PC-9 (cell line): ENCODE measurements at regions not wholly inside any gene's neighbourhood (a gene's known extent, or its start where the extent isn't known, plus 50 kb on each side); places are given as distances from the start of the nearest gene placed in this dataset.

ENCODE experiments used
- BruUV-seq: library from RNA; stranded (reverse); fragments of 400-500 nt; replicated peaks from 2 replicates; lab custom pipeline; 2021; lab: Mats Ljungman, UMichigan
- CTCF ChIA-PET: fragments of 300-600 bp; sonication (Branson Sonifier 250); formaldehyde crosslinking; loops from one replicate; lab custom pipeline; 2022; ENCODE audit warnings: antibody characterized with exemption; lab: Charles Lee
- POLR2A ChIA-PET: fragments of 300-600 bp; sonication (Branson Sonifier 250); formaldehyde crosslinking; loops from one replicate; lab custom pipeline; 2022; ENCODE audit warnings: antibody characterized with exemption; ENCODE audit not compliant: unreplicated experiment; lab: Charles Lee
- DNase-seq, 2 experiments: peaks; one replicate each; pipeline versions ENCODE4 v3.0.0 to v3.0.0-alpha.2; 2015 to 2022; ENCODE audit warnings: mixed read lengths in 1 of 2
- H2AFZ ChIP-seq: fragments of 200-600 bp; sonication (generic); 2 replicates; pipeline ENCODE4 v1.8.1; 2017; ENCODE audit warnings: antibody characterized with exemption
- H3F3A ChIP-seq: fragments of 200-600 bp; sonication (generic); 2 replicates; pipeline ENCODE4 v1.8.1; 2017; ENCODE audit warnings: antibody characterized with exemption, mild to moderate bottlenecking, low read depth; ENCODE audit not compliant: insufficient read depth
- H3K27ac ChIP-seq: fragments of 200-600 bp; sonication (generic); 2 replicates; pipeline ENCODE4 v1.6.1; 2016; ENCODE audit warnings: mixed run types
- H3K27me3 ChIP-seq: fragments of 200-600 bp; sonication (generic); 2 replicates; pipeline ENCODE4 v1.6.1; 2016; ENCODE audit warnings: low read depth, mixed run types; ENCODE audit not compliant: insufficient read depth
- H3K36me3 ChIP-seq: fragments of 200-600 bp; sonication (generic); 2 replicates; pipeline ENCODE4 v1.6.1; 2016; ENCODE audit warnings: low read depth, mixed run types
- H3K4me1 ChIP-seq: fragments of 200-600 bp; sonication (generic); replicated peaks from 2 replicates; pipeline ENCODE4 v1.6.1; 2016; ENCODE audit warnings: mixed run types; ENCODE audit not compliant: insufficient read depth
- H3K4me2 ChIP-seq: fragments of 200-600 bp; sonication (generic); 2 replicates; pipeline ENCODE4 v1.6.1; 2017; ENCODE audit warnings: mixed run types
- H3K4me3 ChIP-seq: fragments of 200-600 bp; sonication (generic); 2 replicates; pipeline ENCODE4 v1.6.1; 2016; ENCODE audit warnings: mixed run types
- H3K79me2 ChIP-seq: fragments of 200-600 bp; sonication (generic); 2 replicates; pipeline ENCODE4 v1.6.1; 2017; ENCODE audit warnings: low read depth, mixed run types
- H3K9me2 ChIP-seq: fragments of 200-600 bp; sonication (generic); 2 replicates; pipeline ENCODE4 v1.8.1; 2017; ENCODE audit warnings: mild to moderate bottlenecking; ENCODE audit not compliant: insufficient read depth
- H3K9me3 ChIP-seq: fragments of 200-600 bp; sonication (generic); 2 replicates; pipeline ENCODE4 v1.8.1; 2016; ENCODE audit warnings: low read depth; ENCODE audit not compliant: insufficient read depth
- H4K20me1 ChIP-seq: fragments of 200-600 bp; sonication (generic); 2 replicates; pipeline ENCODE4 v1.8.1; 2017; ENCODE audit not compliant: insufficient read depth
- EZH2 ChIP-seq: fragments of 200-600 bp; sonication (generic); IDR thresholded peaks from 2 replicates; pipeline ENCODE4 v1.8.0; 2017; ENCODE audit warnings: antibody characterized with exemption, low read depth
- intact Hi-C: fragments of 100-400 bp; cut with micrococcal nuclease; formaldehyde crosslinking; loops from one replicate; pipeline ENCODE4 v1.10.0; 2022; ENCODE audit not compliant: unreplicated experiment
- TF ChIP-seq, protein P1 (sequence below): fragments of 200-600 bp; sonication (generic); conservative IDR thresholded peaks from 2 replicates; pipeline ENCODE4 v1.6.1; 2017; ENCODE audit warnings: mixed run types, antibody characterized with exemption, mild to moderate bottlenecking, moderate library complexity

DNA sequence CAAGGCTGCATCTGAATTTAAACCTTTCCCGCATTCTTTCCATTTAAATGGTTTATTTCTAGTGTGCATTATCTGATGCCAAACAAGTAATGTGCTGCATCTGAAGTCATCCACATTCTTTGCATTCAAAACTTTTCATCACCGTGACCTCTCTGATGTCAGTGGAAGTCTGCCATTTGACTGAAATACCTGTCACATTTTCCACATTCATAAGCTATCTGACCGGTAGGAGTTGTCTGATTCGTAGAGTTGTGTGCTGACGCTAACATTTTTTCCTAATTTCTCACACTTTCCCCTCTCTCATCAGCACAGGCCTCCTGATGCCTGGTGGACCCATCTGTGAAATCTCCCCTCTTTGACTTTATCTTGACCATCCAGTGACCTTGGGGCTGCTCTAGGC, 79.9 kb upstream of the BARX2 start:
- Histone ChIP-seq H2AFZ (no peak overlapping the region), H3K36me3 (no peaks in the 10 kb centered on the region), H4K20me1 (no peaks in the 10 kb centered on the region), H3K9me2 (no peaks in the 10 kb centered on the region), H3K4me1 (no peaks in the 10 kb centered on the region; the same call in 1 of the 2 replicates), H3K4me2 (no peak overlapping the region), H3K9me3 (no peaks in the 10 kb centered on the region), H3K27ac (no peak overlapping the region), H3F3A (no peaks in the 10 kb centered on the region), H3K79me2 (no peaks in the 10 kb centered on the region), H3K4me3 (no peak overlapping the region), H3K27me3 (no peaks in the 10 kb centered on the region)
- TF ChIP-seq, protein P1, sequence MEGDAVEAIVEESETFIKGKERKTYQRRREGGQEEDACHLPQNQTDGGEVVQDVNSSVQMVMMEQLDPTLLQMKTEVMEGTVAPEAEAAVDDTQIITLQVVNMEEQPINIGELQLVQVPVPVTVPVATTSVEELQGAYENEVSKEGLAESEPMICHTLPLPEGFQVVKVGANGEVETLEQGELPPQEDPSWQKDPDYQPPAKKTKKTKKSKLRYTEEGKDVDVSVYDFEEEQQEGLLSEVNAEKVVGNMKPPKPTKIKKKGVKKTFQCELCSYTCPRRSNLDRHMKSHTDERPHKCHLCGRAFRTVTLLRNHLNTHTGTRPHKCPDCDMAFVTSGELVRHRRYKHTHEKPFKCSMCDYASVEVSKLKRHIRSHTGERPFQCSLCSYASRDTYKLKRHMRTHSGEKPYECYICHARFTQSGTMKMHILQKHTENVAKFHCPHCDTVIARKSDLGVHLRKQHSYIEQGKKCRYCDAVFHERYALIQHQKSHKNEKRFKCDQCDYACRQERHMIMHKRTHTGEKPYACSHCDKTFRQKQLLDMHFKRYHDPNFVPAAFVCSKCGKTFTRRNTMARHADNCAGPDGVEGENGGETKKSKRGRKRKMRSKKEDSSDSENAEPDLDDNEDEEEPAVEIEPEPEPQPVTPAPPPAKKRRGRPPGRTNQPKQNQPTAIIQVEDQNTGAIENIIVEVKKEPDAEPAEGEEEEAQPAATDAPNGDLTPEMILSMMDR: no peak
- ChIA-PET POLR2A (no interaction called here), CTCF (no interaction called here)
- DNase-seq: peak in 1 of 2 experiments; percentile 17
- no TSS peak for BruUV-seq
- intact Hi-C loops: no loop called here

DNA sequence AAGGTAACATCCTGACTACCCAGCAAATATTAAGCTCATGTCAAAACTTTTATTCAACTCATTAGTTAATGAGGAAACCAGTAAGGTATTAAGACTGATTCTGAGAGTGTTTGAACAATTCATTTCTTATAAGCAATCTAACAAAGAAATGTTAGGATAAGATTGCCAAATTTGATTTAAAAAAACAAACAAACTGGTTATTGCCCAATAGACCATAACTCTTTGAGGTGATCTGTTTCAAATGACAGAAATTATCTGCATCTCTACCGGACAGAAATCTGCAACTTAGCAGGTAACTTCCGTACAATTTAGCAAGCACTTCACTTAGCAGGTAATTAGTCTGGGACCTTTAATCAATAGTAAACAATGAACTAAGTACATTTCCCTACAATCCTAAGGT, 82.9 kb upstream of the BARX2 start:
- H3K9me2 ChIP-seq: no peaks in the 10 kb centered on the region
- H2AFZ ChIP-seq: no peak overlapping the region
- no peaks in the 10 kb centered on the region for H3K27me3 ChIP-seq
- no peaks in the 10 kb centered on the region for H3K79me2 ChIP-seq
- H3K4me2 ChIP-seq: no peak overlapping the region
- no peak for TF ChIP-seq EZH2
- TF ChIP-seq, protein P1: no peak
- ChIA-PET POLR2A (no interaction called here), CTCF (no interaction called here)
- H3F3A ChIP-seq: no peaks in the 10 kb centered on the region
- BruUV-seq: no TSS peak
- intact Hi-C loops: no loop called here
- H3K9me3 ChIP-seq: no peaks in the 10 kb centered on the region
- no peaks in the 10 kb centered on the region; the same call in 1 of the 2 replicates for H3K4me1 ChIP-seq
- no peaks in the 10 kb centered on the region for H3K36me3 ChIP-seq
- no peak overlapping the region for H3K4me3 ChIP-seq
- no peaks in the 10 kb centered on the region for H4K20me1 ChIP-seq
- H3K27ac ChIP-seq: no peak overlapping the region
- DNase-seq: no peak

DNA sequence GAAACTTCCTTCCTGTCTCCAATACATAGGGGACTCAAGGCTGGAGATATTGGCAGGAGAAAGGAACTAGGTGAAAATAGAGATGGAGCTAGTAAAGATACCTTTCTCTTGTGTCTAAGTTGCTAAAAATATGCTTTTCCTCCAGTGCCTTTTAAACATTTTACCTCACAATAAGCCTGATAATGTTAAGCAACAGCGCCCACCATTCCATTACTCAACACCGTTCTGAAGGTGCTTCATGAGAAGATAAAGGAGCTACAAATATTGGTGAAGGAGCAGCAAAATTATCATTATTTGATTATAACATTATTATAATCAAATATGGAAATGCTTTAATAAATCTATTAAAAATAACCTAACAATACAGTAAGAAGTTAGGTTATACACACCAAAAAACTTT, 83.6 kb upstream of the BARX2 start:
- Histone ChIP-seq H3K4me2 (no peak overlapping the region), H3F3A (no peaks in the 10 kb centered on the region), H3K79me2 (no peaks in the 10 kb centered on the region), H3K27ac (no peak overlapping the region), H3K9me2 (no peaks in the 10 kb centered on the region), H2AFZ (no peak overlapping the region), H3K36me3 (no peaks in the 10 kb centered on the region), H3K27me3 (no peaks in the 10 kb centered on the region), H3K4me3 (no peak overlapping the region), H3K4me1 (no peaks in the 10 kb centered on the region; the same call in 1 of the 2 replicates), H4K20me1 (no peaks in the 10 kb centered on the region), H3K9me3 (no peaks in the 10 kb centered on the region)
- CTCF ChIA-PET: interaction anchor here (0.7 kb wide), 1 partner anchor 1441 kb away, joined by 4 read pairs; no protein-coding TSS in a partner anchor
- no TSS peak for BruUV-seq
- POLR2A ChIA-PET: no interaction called here
- TF ChIP-seq EZH2: no peak
- TF ChIP-seq, protein P1: no peak
- DNase-seq: no peak
- intact Hi-C loops: no loop called here
